GM12878 (cell line): ENCODE measurements at regions not wholly inside any gene's neighbourhood (a gene's known extent, or its start where the extent isn't known, plus 50 kb on each side); places are given as distances from the start of the nearest gene placed in this dataset.

ENCODE experiments used
- ATAC-seq: fragments of 200-7000 bp; cut with Tn5 transposase; 3 replicates; pipeline ENCODE4 v1.9.1; 2020; ENCODE audit warnings: mild to moderate bottlenecking, moderate library complexity
- BruUV-seq: library from RNA; stranded (reverse); fragments of 400-500 nt; replicated peaks from 2 replicates; lab custom pipeline; 2021; lab: Mats Ljungman, UMichigan
- CTCF ChIA-PET: fragments of 300-600 bp; sonication (Branson Sonifier 250); formaldehyde crosslinking; extraction: SDS; loops from one replicate; lab custom pipeline; 2021; ENCODE audit warnings: inconsistent platforms; lab: Yijun Ruan, JAX
- POLR2A ChIA-PET: fragments of 350-600 bp; formaldehyde crosslinking; extraction: SDS; loops from one replicate; lab custom pipeline; 2021; ENCODE audit warnings: inconsistent platforms; lab: Charles Lee
- RAD21 ChIA-PET: fragments of 300-600 bp; sonication (Branson Sonifier 250); formaldehyde crosslinking; loops from one replicate; lab custom pipeline; 2023; ENCODE audit warnings: antibody characterized with exemption; ENCODE audit not compliant: unreplicated experiment; lab: Charles Lee
- SMC1A ChIA-PET: fragments of 300-600 bp; sonication (Branson Sonifier 250); formaldehyde crosslinking; loops from one replicate; lab custom pipeline; 2023; ENCODE audit not compliant: unreplicated experiment, uncharacterized antibody; lab: Charles Lee
- DNase-seq: peaks from one replicate; pipeline ENCODE4 v3.0.0-alpha.2; 2011; ENCODE audit warnings: low read depth, low spot score
- FAIRE-seq: peaks from 3 replicates; lab custom pipeline; 2011; peaks lifted over from hg19 to GRCh38; lab: Jason Lieb, UNC
- H2AFZ ChIP-seq: 2 replicates; pipeline ENCODE4 v1.6.0; 2011; ENCODE audit warnings: low read depth, low read length, control low read depth; ENCODE audit not compliant: control insufficient read depth
- H3K27ac ChIP-seq: 2 replicates; pipeline ENCODE4 v1.5.1; 2011; ENCODE audit warnings: control low read depth; ENCODE audit not compliant: control insufficient read depth, insufficient read depth
- H3K27me3 ChIP-seq, 2 experiments: replicated peaks in 1 of 2; 2 replicates each; pipeline versions ENCODE4 v1.6.0 to v1.6.1; 2011; ENCODE audit warnings: low read length in 1 of 2; ENCODE audit not compliant: control insufficient read depth in 2 of 2, insufficient read depth in 2 of 2
- H3K36me3 ChIP-seq, 2 experiments: 2 replicates each; pipeline ENCODE4 v1.5.1; 2011; ENCODE audit warnings: low read length in 1 of 2; ENCODE audit not compliant: control insufficient read depth in 2 of 2, insufficient read depth in 2 of 2
- H3K4me1 ChIP-seq: 2 replicates; pipeline ENCODE4 v1.6.1; 2011; ENCODE audit warnings: mild to moderate bottlenecking, low read length, moderate library complexity, mixed read lengths; ENCODE audit not compliant: control insufficient read depth, insufficient read depth
- H3K4me2 ChIP-seq: 2 replicates; pipeline ENCODE4 v1.6.0; 2011; ENCODE audit warnings: control low read depth; ENCODE audit not compliant: control insufficient read depth, insufficient read depth
- H3K4me3 ChIP-seq: fragments of 200-600 bp; sonication (generic); 2 replicates; pipeline ENCODE4 v1.5.1; 2016
- H3K79me2 ChIP-seq: 2 replicates; pipeline ENCODE4 v1.6.0; 2011; ENCODE audit warnings: low read length; ENCODE audit not compliant: control insufficient read depth, insufficient read depth
- H3K9ac ChIP-seq: 2 replicates; pipeline ENCODE4 v1.8.0; 2011; ENCODE audit warnings: low read length, control low read depth, mixed read lengths; ENCODE audit not compliant: control insufficient read depth, insufficient read depth
- H3K9me3 ChIP-seq: replicated peaks from 3 replicates; pipeline ENCODE4 v1.5.1; 2011; ENCODE audit warnings: mild to moderate bottlenecking, low read length; ENCODE audit not compliant: control insufficient read depth, insufficient read depth
- H4K20me1 ChIP-seq: 2 replicates; pipeline ENCODE4 v1.6.0; 2011; ENCODE audit not compliant: control insufficient read depth, insufficient read depth
- JUND ChIP-seq: IDR thresholded peaks from 2 replicates; pipeline ENCODE4 v1.6.1; 2012; ENCODE audit warnings: low read depth, mild to moderate bottlenecking, low read length, improper control_type of control experiment, moderate library complexity
- MEF2A ChIP-seq: IDR thresholded peaks from 2 replicates; pipeline ENCODE4 v1.6.1; 2011; ENCODE audit warnings: low read depth, mild to moderate bottlenecking, low read length, moderate library complexity; ENCODE audit not compliant: insufficient read depth
- MTA2 ChIP-seq: fragments of 450-650 bp; IDR thresholded peaks from 2 replicates; pipeline ENCODE4 v1.6.1; 2016; ENCODE audit warnings: low read depth, mild to moderate bottlenecking, moderate library complexity
- MXI1 ChIP-seq: fragments of 150-350 bp; IDR thresholded peaks from 2 replicates; pipeline ENCODE4 v1.6.1; 2011; ENCODE audit warnings: low read depth, mild to moderate bottlenecking, inconsistent platforms, low read length, improper control_type of control experiment
- MYC ChIP-seq: IDR thresholded peaks from 2 replicates; pipeline ENCODE4 v1.6.1; 2011; ENCODE audit warnings: mild to moderate bottlenecking, low read length, moderate library complexity, inconsistent platforms; ENCODE audit not compliant: insufficient read depth, insufficient replicate concordance, insufficient read length, severe bottlenecking
- NFYA ChIP-seq: IDR thresholded peaks from 2 replicates; pipeline ENCODE4 v1.6.1; 2011; ENCODE audit warnings: low read depth, mild to moderate bottlenecking, low read length, improper control_type of control experiment, borderline replicate concordance
- PAX5 ChIP-seq: IDR thresholded peaks from 2 replicates; pipeline ENCODE4 v1.6.1; 2011; ENCODE audit warnings: low read depth, low read length, borderline replicate concordance
- SREBF2 ChIP-seq: IDR thresholded peaks from 2 replicates; pipeline ENCODE4 v1.6.1; 2012; ENCODE audit warnings: mild to moderate bottlenecking, low read length
- STAT3 ChIP-seq: IDR thresholded peaks from 2 replicates; pipeline ENCODE4 v1.6.1; 2011; ENCODE audit warnings: low read depth, low read length, improper control_type of control experiment
- ZNF384 ChIP-seq: IDR thresholded peaks from 2 replicates; pipeline ENCODE4 v1.6.1; 2012; ENCODE audit warnings: low read depth, mild to moderate bottlenecking, low read length, improper control_type of control experiment, borderline replicate concordance
- WGBS: methylation state at CpG from one replicate; pipeline ENCODE4 v1.1.6; 2016; ENCODE audit warnings: low lambda C conversion rate; ENCODE audit not compliant: insufficient replicate concordance, insufficient coverage; ENCODE audit errors: missing lambda C conversion rate; 5-methylcytosine and 5-hydroxymethylcytosine counted together
- in situ Hi-C: fragments of 300-500 bp; cut with MboI; formaldehyde crosslinking; loops from 9 replicates; pipeline ENCODE4 v1.14.3; 2018; ENCODE audit warnings: mixed read lengths
- intact Hi-C: fragments of 100-400 bp; cut with micrococcal nuclease; formaldehyde crosslinking; loops from one replicate; pipeline ENCODE4 v1.14.2; 2022; ENCODE audit not compliant: unreplicated experiment
- TF ChIP-seq, protein P1 (sequence below): IDR thresholded peaks from 2 replicates; pipeline ENCODE4 v1.6.1; 2012; ENCODE audit warnings: mild to moderate bottlenecking, low read depth, low read length
- TF ChIP-seq, protein P2 (sequence below): fragments of 450-650 bp; formaldehyde crosslinking; IDR thresholded peaks from 2 replicates; pipeline ENCODE4 v1.4.0; 2020; ENCODE audit warnings: mild to moderate bottlenecking, moderate library complexity
- TF ChIP-seq, protein P3 (sequence below): fragments of 450-650 bp; IDR thresholded peaks from 2 replicates; pipeline ENCODE4 v1.6.1; 2017; ENCODE audit warnings: antibody characterized with exemption, mild to moderate bottlenecking, moderate library complexity

DNA sequence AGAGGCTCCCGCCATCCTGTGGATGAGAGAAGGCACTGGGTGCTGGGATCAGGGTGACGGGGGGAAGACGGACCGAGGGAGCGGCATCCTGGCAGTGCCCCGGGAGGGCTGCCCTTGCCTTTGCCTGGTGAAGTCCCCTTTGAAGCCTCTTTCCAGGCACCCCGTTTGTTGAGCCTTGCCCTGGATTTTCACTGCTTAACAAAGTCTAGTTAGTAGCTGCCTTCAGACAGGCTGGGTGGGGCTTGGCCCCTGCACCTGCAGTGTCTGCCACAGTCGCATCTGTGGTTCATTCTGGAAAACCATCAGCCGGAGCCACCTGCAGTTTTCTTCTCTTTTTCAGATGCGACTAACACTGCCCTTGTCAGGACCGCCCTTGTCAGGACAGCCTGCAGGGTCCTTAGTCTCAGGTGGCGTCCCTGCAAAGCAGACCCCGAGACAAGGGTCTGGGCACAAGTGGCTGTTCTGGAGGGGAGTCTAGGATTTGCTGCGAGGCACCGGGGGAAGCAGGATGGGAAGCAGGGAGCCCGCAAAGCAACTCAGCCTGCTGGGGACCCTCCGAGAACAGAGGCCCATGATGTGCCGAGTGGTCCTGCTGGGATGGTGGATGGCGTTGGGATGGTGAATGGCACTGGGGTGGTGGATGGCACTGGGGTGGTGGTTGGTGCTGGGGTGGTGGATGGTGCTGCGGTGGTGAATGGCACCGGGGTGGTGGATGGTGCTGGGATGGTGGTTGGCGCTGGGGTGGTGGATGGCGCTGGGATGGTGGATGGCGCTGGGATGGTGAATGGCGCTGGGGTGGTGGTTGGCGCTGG is 147.9 kb upstream of the COL5A1 start:
- RAD21 ChIA-PET, result no interaction called here
- WGBS, result 49% methylated on average over 26 of the region's 26 CpGs
- no peak overlapping the region for H2AFZ ChIP-seq
- TF ChIP-seq NFYA (no peak), MEF2A (no peak), JUND (no peak), MTA2 (no peak), MXI1 (no peak), STAT3 (no peak), MYC (no peak), ZNF384 (no peak), SREBF2 (no peak), PAX5 (no peak)
- TF ChIP-seq, protein P1, sequence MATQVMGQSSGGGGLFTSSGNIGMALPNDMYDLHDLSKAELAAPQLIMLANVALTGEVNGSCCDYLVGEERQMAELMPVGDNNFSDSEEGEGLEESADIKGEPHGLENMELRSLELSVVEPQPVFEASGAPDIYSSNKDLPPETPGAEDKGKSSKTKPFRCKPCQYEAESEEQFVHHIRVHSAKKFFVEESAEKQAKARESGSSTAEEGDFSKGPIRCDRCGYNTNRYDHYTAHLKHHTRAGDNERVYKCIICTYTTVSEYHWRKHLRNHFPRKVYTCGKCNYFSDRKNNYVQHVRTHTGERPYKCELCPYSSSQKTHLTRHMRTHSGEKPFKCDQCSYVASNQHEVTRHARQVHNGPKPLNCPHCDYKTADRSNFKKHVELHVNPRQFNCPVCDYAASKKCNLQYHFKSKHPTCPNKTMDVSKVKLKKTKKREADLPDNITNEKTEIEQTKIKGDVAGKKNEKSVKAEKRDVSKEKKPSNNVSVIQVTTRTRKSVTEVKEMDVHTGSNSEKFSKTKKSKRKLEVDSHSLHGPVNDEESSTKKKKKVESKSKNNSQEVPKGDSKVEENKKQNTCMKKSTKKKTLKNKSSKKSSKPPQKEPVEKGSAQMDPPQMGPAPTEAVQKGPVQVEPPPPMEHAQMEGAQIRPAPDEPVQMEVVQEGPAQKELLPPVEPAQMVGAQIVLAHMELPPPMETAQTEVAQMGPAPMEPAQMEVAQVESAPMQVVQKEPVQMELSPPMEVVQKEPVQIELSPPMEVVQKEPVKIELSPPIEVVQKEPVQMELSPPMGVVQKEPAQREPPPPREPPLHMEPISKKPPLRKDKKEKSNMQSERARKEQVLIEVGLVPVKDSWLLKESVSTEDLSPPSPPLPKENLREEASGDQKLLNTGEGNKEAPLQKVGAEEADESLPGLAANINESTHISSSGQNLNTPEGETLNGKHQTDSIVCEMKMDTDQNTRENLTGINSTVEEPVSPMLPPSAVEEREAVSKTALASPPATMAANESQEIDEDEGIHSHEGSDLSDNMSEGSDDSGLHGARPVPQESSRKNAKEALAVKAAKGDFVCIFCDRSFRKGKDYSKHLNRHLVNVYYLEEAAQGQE, result no peak
- TF ChIP-seq, protein P2, sequence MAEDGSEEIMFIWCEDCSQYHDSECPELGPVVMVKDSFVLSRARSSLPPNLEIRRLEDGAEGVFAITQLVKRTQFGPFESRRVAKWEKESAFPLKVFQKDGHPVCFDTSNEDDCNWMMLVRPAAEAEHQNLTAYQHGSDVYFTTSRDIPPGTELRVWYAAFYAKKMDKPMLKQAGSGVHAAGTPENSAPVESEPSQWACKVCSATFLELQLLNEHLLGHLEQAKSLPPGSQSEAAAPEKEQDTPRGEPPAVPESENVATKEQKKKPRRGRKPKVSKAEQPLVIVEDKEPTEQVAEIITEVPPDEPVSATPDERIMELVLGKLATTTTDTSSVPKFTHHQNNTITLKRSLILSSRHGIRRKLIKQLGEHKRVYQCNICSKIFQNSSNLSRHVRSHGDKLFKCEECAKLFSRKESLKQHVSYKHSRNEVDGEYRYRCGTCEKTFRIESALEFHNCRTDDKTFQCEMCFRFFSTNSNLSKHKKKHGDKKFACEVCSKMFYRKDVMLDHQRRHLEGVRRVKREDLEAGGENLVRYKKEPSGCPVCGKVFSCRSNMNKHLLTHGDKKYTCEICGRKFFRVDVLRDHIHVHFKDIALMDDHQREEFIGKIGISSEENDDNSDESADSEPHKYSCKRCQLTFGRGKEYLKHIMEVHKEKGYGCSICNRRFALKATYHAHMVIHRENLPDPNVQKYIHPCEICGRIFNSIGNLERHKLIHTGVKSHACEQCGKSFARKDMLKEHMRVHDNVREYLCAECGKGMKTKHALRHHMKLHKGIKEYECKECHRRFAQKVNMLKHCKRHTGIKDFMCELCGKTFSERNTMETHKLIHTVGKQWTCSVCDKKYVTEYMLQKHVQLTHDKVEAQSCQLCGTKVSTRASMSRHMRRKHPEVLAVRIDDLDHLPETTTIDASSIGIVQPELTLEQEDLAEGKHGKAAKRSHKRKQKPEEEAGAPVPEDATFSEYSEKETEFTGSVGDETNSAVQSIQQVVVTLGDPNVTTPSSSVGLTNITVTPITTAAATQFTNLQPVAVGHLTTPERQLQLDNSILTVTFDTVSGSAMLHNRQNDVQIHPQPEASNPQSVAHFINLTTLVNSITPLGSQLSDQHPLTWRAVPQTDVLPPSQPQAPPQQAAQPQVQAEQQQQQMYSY (CRISPR knock-in tag), result no peak
- TF ChIP-seq, protein P3, sequence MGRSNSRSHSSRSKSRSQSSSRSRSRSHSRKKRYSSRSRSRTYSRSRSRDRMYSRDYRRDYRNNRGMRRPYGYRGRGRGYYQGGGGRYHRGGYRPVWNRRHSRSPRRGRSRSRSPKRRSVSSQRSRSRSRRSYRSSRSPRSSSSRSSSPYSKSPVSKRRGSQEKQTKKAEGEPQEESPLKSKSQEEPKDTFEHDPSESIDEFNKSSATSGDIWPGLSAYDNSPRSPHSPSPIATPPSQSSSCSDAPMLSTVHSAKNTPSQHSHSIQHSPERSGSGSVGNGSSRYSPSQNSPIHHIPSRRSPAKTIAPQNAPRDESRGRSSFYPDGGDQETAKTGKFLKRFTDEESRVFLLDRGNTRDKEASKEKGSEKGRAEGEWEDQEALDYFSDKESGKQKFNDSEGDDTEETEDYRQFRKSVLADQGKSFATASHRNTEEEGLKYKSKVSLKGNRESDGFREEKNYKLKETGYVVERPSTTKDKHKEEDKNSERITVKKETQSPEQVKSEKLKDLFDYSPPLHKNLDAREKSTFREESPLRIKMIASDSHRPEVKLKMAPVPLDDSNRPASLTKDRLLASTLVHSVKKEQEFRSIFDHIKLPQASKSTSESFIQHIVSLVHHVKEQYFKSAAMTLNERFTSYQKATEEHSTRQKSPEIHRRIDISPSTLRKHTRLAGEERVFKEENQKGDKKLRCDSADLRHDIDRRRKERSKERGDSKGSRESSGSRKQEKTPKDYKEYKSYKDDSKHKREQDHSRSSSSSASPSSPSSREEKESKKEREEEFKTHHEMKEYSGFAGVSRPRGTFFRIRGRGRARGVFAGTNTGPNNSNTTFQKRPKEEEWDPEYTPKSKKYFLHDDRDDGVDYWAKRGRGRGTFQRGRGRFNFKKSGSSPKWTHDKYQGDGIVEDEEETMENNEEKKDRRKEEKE, result no peak

More for the DNA sequence above, 147.9 kb upstream of the COL5A1 start:
- ChIA-PET POLR2A (no interaction called here), CTCF (no interaction called here), SMC1A (no interaction called here)
- no peaks in the 10 kb centered on the region for H3K9me3 ChIP-seq
- no peak overlapping the region for H3K27ac ChIP-seq
- H3K9ac ChIP-seq, result no peak overlapping the region
- in situ Hi-C loops (no loop called here), intact Hi-C loops (no loop called here)
- no peak overlapping the region for H3K4me3 ChIP-seq
- no peaks in the 10 kb centered on the region for H3K79me2 ChIP-seq
- no peaks in the 10 kb centered on the region for H3K4me1 ChIP-seq
- no peak overlapping the region for H3K4me2 ChIP-seq
- no peak for DNase-seq
- no TSS peak for BruUV-seq
- H3K27me3 ChIP-seq, result peaks cover 0 to 2% of the 10 kb centered on the region in 2 experiments; a peak in 3 of 4 replicates
- no peaks in the 10 kb centered on the region for H4K20me1 ChIP-seq
- no peak for FAIRE-seq
- ATAC-seq, result no peak
- no peaks in the 10 kb centered on the region for H3K36me3 ChIP-seq
